ENCODE measurements at regions not wholly inside any gene's neighbourhood (a gene's known extent, or its start where the extent isn't known, plus 50 kb on each side); places are given as distances from the start of the nearest gene placed in this dataset.

DNA sequence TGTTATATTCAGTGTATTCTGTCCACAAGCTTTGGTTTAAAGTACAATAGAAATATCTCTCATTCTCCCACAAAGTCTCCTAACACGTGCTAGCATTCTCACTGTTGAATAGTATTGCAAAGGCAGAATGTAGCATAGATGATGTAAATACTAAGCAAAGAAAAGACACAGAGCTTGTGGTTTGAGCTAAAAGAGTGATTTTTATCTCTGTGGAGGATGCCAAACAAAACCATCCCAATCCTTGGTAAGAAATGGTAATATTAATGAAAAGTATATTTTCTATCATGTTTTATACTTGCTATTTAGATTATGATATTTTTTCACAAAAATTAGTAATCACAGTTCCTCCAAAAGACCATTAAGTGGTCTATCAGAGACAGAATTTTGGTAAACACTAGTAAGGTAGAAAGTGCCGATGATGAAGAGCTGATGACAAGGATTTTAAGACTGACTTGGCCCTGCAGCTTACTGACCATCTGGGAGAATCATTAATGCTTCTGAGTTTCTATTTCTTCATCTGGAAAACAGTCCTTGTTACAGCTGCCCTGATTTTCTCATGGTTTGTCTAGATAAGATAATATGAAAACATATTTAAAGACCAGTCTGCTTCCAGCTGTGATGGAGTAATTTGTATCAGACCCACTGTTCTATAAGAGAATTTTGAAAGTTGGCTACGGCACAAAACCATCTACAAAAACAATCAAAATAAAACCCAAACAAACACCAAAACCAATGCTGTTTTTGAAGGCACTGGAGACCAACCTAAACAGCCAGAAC is 510.2 kb downstream of the SPATA31D1 start:
- Histone ChIP-seq H3K9me3 (no peaks in the 10 kb centered on the region; the same call in 2 of the 3 replicates), H3K4me3 (no peak overlapping the region), H3K4me2 (no peak overlapping the region), H3K4me1 (no peaks in the 10 kb centered on the region), H3K27ac (no peak overlapping the region)
- TF ChIP-seq FOSB (CRISPR knock-in tag; IDR thresholded peaks at IDR 0.05): no peak
- TF ChIP-seq HDAC2 (IDR thresholded peaks at IDR 0.05): no peak
- TF ChIP-seq NPAS2 (CRISPR knock-in tag; IDR thresholded peaks at IDR 0.05; ENCODE audit: borderline replicate concordance): no peak
- TF ChIP-seq RFX5 (IDR thresholded peaks at IDR 0.05): no peak
- no peak for TF ChIP-seq RARB (CRISPR knock-in tag; IDR thresholded peaks at IDR 0.05)
- TF ChIP-seq MYC (IDR thresholded peaks at IDR 0.05; ENCODE audit: borderline replicate concordance, low read length): no peak
- no peak for TF ChIP-seq FOXS1 (CRISPR knock-in tag; IDR thresholded peaks at IDR 0.05)
- no peak for TF ChIP-seq NR3C1 (IDR thresholded peaks at IDR 0.05)
- TF ChIP-seq PBX3 (IDR thresholded peaks at IDR 0.05): no peak
- TF ChIP-seq HOXB5 (CRISPR knock-in tag; IDR thresholded peaks at IDR 0.05): no peak
- no peak for TF ChIP-seq CBX8 (IDR thresholded peaks at IDR 0.05)
- TF ChIP-seq KDM5A (IDR thresholded peaks at IDR 0.05): no peak
- TF ChIP-seq CEBPB (IDR thresholded peaks at IDR 0.05): no peak
- TF ChIP-seq, protein P1, sequence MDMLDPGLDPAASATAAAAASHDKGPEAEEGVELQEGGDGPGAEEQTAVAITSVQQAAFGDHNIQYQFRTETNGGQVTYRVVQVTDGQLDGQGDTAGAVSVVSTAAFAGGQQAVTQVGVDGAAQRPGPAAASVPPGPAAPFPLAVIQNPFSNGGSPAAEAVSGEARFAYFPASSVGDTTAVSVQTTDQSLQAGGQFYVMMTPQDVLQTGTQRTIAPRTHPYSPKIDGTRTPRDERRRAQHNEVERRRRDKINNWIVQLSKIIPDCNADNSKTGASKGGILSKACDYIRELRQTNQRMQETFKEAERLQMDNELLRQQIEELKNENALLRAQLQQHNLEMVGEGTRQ (IDR thresholded peaks at IDR 0.05): no peak
- TF ChIP-seq ZSCAN20 (CRISPR knock-in tag; IDR thresholded peaks at IDR 0.05): no peak
- DNase-seq (ENCODE audit: low read depth in 1 of 2, low spot score in 1 of 2) (no peak), ATAC-seq (no peak), FAIRE-seq (no peak)
- ChIA-PET CTCF (interaction anchor here (0.6 to 1.1 kb wide), 2 partner anchors 108 to 508 kb away, joined by 3 read pairs; no protein-coding TSS in a partner anchor), POLR2A (no interaction called here)
- 32% methylated on average over 3 of the region's 3 CpGs for WGBS (ENCODE audit: missing lambda C conversion rate)

- CTCF ChIA-PET: no interaction called here
Observed at GRCh38 chr9:82499337-82499736, 510.8 kb downstream of the SPATA31D1 start.

More at GRCh38 chr9:82499337-82499736, 510.8 kb downstream of the SPATA31D1 start:
- no peak for FAIRE-seq
- Histone ChIP-seq H3K4me3 (no peak overlapping the region), H3K27ac (no peak overlapping the region), H3K4me2 (no peak overlapping the region), H3K4me1 (no peaks in the 10 kb centered on the region), H3K9me3 (no peaks in the 10 kb centered on the region; the same call in 2 of the 3 replicates)
- DNase-seq (ENCODE audit: low read depth in 1 of 2, low spot score in 1 of 2): no peak
- no peak for TF ChIP-seq POLR2A (IDR thresholded peaks at IDR 0.05; ENCODE audit: low read length)
- no peak for TF ChIP-seq NPAS2 (CRISPR knock-in tag; IDR thresholded peaks at IDR 0.05; ENCODE audit: borderline replicate concordance)
- no peak for TF ChIP-seq ZNF302 (CRISPR knock-in tag; IDR thresholded peaks at IDR 0.05)
- TF ChIP-seq SREBF2 (IDR thresholded peaks at IDR 0.05): no peak
- no peak for TF ChIP-seq PHF8 (IDR thresholded peaks at IDR 0.05; ENCODE audit: borderline replicate concordance, low read depth)
- TF ChIP-seq PBX3 (IDR thresholded peaks at IDR 0.05): no peak
- TF ChIP-seq, protein P1 (IDR thresholded peaks at IDR 0.05): no peak
- no peak for TF ChIP-seq MAZ (IDR thresholded peaks at IDR 0.05; ENCODE audit: borderline replicate concordance, low read depth, low read length)
- TF ChIP-seq JUNB (IDR thresholded peaks at IDR 0.05): no peak
- no peak for TF ChIP-seq BHLHE40 (IDR thresholded peaks at IDR 0.05; ENCODE audit: low read depth, low read length)
- TF ChIP-seq KDM5A (IDR thresholded peaks at IDR 0.05): no peak
- no peak for ATAC-seq
- POLR2A ChIA-PET: no interaction called here

Data from A549 (cell line).